Uterus (tissue), 3 donors: ENCODE measurements at regions not wholly inside any gene's neighbourhood (a gene's known extent, or its start where the extent isn't known, plus 50 kb on each side); places are given as distances from the start of the nearest gene placed in this dataset.

Source experiments
- DNase-seq, 2 donors: peaks; one replicate each; pipeline ENCODE4 v3.0.0-alpha.2; 2019 to 2020
- H3K27ac ChIP-seq, 2 donors: fragments of 200-600 bp; sonication (generic); 1 replicate in 1 of 2; 2 replicates in 1 of 2; pipeline ENCODE4 v1.5.1; 2016 to 2018
- H3K27me3 ChIP-seq, 2 donors: fragments of 200-600 bp; sonication (generic); one replicate each; pipeline ENCODE4 v1.5.1; 2018 to 2019; ENCODE audit warnings: control low read depth in 1 of 2
- H3K36me3 ChIP-seq, 2 donors: fragments of 200-600 bp; sonication (generic); one replicate each; pipeline ENCODE4 v1.5.1; 2019; ENCODE audit warnings: control low read depth in 1 of 2
- H3K4me1 ChIP-seq, 2 donors: fragments of 200-600 bp; sonication (generic); one replicate each; pipeline ENCODE4 v1.5.1; 2018 to 2019; ENCODE audit warnings: control low read depth in 1 of 2
- H3K4me3 ChIP-seq, 2 donors: fragments of 200-600 bp; sonication (generic); 1 replicate in 1 of 2; 2 replicates in 1 of 2; pipeline ENCODE4 v1.5.1; 2018 to 2019; ENCODE audit warnings: mild to moderate bottlenecking in 1 of 2
- H3K9me3 ChIP-seq, 2 donors: fragments of 200-600 bp; sonication (generic); one replicate each; pipeline ENCODE4 v1.5.1; 2019; ENCODE audit warnings: control low read depth in 1 of 2
- CTCF ChIP-seq, 4 experiments: fragments of 200-600 bp in 2 of 4; fragments of 450-650 bp in 2 of 4; sonication (generic) in 2 of 4; IDR thresholded peaks; one replicate each; pipeline ENCODE4 v1.5.1; 2016 to 2019; ENCODE audit warnings: antibody characterized with exemption in 4 of 4, mild to moderate bottlenecking in 2 of 4, moderate library complexity in 1 of 4
- POLR2A ChIP-seq, 2 donors: fragments of 450-650 bp; IDR thresholded peaks; one replicate each; pipeline ENCODE4 v1.6.1; 2016; ENCODE audit warnings: antibody characterized with exemption in 2 of 2, mild to moderate bottlenecking in 1 of 2, moderate library complexity in 1 of 2
- intact Hi-C: fragments of 100-400 bp; cut with DNase I; formaldehyde crosslinking; loops from one replicate; pipeline ENCODE4 v1.15.1; 2023; ENCODE audit warnings: low total_unique reads
- donor health status: DM: yes; HTN: yes; CAD: no.

- Histone ChIP-seq H3K27me3 (no peaks in the 10 kb centered on the region), H3K27ac (no peak overlapping the region), H3K4me3 (no peak overlapping the region), H3K9me3 (no peaks in the 10 kb centered on the region), H3K36me3 (no peaks in the 10 kb centered on the region), H3K4me1 (no peaks in the 10 kb centered on the region)
- DNase-seq, result no peak
- TF ChIP-seq CTCF (IDR thresholded peaks at IDR 0.05) (no peak), POLR2A (IDR thresholded peaks at IDR 0.05) (no peak)
- intact Hi-C loops, result no loop called here
These were observed 278.7 kb downstream of the IPMK start for GRCh38 chr10:57988964-57989363.

GRCh38 chr10:57987055-57987721 lies 280.5 kb downstream of the IPMK start:
- Histone ChIP-seq H3K4me3 (no peak overlapping the region), H3K4me1 (no peaks in the 10 kb centered on the region), H3K27ac (no peak overlapping the region), H3K36me3 (no peaks in the 10 kb centered on the region), H3K9me3 (no peaks in the 10 kb centered on the region), H3K27me3 (no peaks in the 10 kb centered on the region)
- no peak for TF ChIP-seq CTCF (IDR thresholded peaks at IDR 0.05)
- no peak for TF ChIP-seq POLR2A (IDR thresholded peaks at IDR 0.05)
- DNase-seq, result no peak
- intact Hi-C loops, result no loop called here

- Histone ChIP-seq H3K27ac (no peak overlapping the region), H3K36me3 (no peaks in the 10 kb centered on the region), H3K4me1 (no peaks in the 10 kb centered on the region), H3K27me3 (no peaks in the 10 kb centered on the region), H3K9me3 (no peaks in the 10 kb centered on the region), H3K4me3 (no peak overlapping the region)
- TF ChIP-seq POLR2A (IDR thresholded peaks at IDR 0.05), result no peak
- TF ChIP-seq CTCF (IDR thresholded peaks at IDR 0.05), result no peak
- intact Hi-C loops, result no loop called here
- DNase-seq, result no peak
These were observed 281.3 kb downstream of the IPMK start for GRCh38 chr10:57986422-57986821.

- no peaks in the 10 kb centered on the region for H3K36me3 ChIP-seq
- no peak overlapping the region for H3K27ac ChIP-seq
- DNase-seq, result no peak
- H3K4me3 ChIP-seq, result no peak overlapping the region
- no peaks in the 10 kb centered on the region for H3K9me3 ChIP-seq
- TF ChIP-seq CTCF (IDR thresholded peaks at IDR 0.05), result no peak
- no peak for TF ChIP-seq POLR2A (IDR thresholded peaks at IDR 0.05)
- intact Hi-C loops, result no loop called here
- H3K4me1 ChIP-seq, result no peaks in the 10 kb centered on the region
- no peaks in the 10 kb centered on the region for H3K27me3 ChIP-seq
These were observed 284.4 kb downstream of the IPMK start for GRCh38 chr10:57983281-57983791.

GRCh38 chr10:57982091-57982490 lies 285.6 kb downstream of the IPMK start:
- no peak for DNase-seq
- Histone ChIP-seq H3K4me1 (no peaks in the 10 kb centered on the region), H3K9me3 (no peaks in the 10 kb centered on the region), H3K27me3 (no peaks in the 10 kb centered on the region), H3K27ac (no peak overlapping the region), H3K36me3 (no peaks in the 10 kb centered on the region), H3K4me3 (no peak overlapping the region)
- intact Hi-C loops, result no loop called here
- no peak for TF ChIP-seq POLR2A (IDR thresholded peaks at IDR 0.05)
- TF ChIP-seq CTCF (IDR thresholded peaks at IDR 0.05), result no peak
